ENCODE measurements at regions not wholly inside any gene's neighbourhood (a gene's known extent, or its start where the extent isn't known, plus 50 kb on each side); places are given as distances from the start of the nearest gene placed in this dataset.

- in situ Hi-C loops (cut with MboI; ENCODE audit: low sequenced_read_pairs), result no loop called here
Observed at GRCh38 chr2:8271461-8271860, 410.4 kb upstream of the ID2 start.

- in situ Hi-C loops (cut with MboI; ENCODE audit: low sequenced_read_pairs), result no loop called here
Observed at GRCh38 chr2:8276026-8276425, 405.8 kb upstream of the ID2 start.

GRCh38 chr2:8277921-8278571 lies 403.8 kb upstream of the ID2 start:
- in situ Hi-C loops (cut with MboI; ENCODE audit: low sequenced_read_pairs), result no loop called here

GRCh38 chr2:8278709-8279354 lies 403.0 kb upstream of the ID2 start:
- in situ Hi-C loops (cut with MboI; ENCODE audit: low sequenced_read_pairs), result no loop called here

GRCh38 chr2:8279506-8279905 lies 402.4 kb upstream of the ID2 start:
- in situ Hi-C loops (cut with MboI; ENCODE audit: low sequenced_read_pairs), result no loop called here

GRCh38 chr2:8281234-8281633 lies 400.6 kb upstream of the ID2 start:
- in situ Hi-C loops (cut with MboI; ENCODE audit: low sequenced_read_pairs), result no loop called here

- in situ Hi-C loops (cut with MboI; ENCODE audit: low sequenced_read_pairs), result no loop called here
Observed at GRCh38 chr2:8281950-8282857, 399.7 kb upstream of the ID2 start.

GRCh38 chr2:8282858-8283252 lies 399.0 kb upstream of the ID2 start:
- in situ Hi-C loops (cut with MboI; ENCODE audit: low sequenced_read_pairs), result no loop called here

GRCh38 chr2:8285081-8285480 lies 396.8 kb upstream of the ID2 start:
- in situ Hi-C loops (cut with MboI; ENCODE audit: low sequenced_read_pairs), result no loop called here

GRCh38 chr2:8285898-8286297 lies 396.0 kb upstream of the ID2 start:
- in situ Hi-C loops (cut with MboI; ENCODE audit: low sequenced_read_pairs), result no loop called here

GRCh38 chr2:8288206-8288605 lies 393.6 kb upstream of the ID2 start:
- in situ Hi-C loops (cut with MboI; ENCODE audit: low sequenced_read_pairs), result no loop called here

- in situ Hi-C loops (cut with MboI; ENCODE audit: low sequenced_read_pairs), result no loop called here
Observed at GRCh38 chr2:8289111-8289510, 392.7 kb upstream of the ID2 start.

- in situ Hi-C loops (cut with MboI; ENCODE audit: low sequenced_read_pairs), result no loop called here
Observed at GRCh38 chr2:8290771-8291352, 391.0 kb upstream of the ID2 start.

GRCh38 chr2:8296306-8296705 lies 385.6 kb upstream of the ID2 start:
- in situ Hi-C loops (cut with MboI; ENCODE audit: low sequenced_read_pairs), result no loop called here

- in situ Hi-C loops (cut with MboI; ENCODE audit: low sequenced_read_pairs), result no loop called here
Observed at GRCh38 chr2:8297376-8298231, 384.3 kb upstream of the ID2 start.

- in situ Hi-C loops (cut with MboI; ENCODE audit: low sequenced_read_pairs), result no loop called here
Observed at GRCh38 chr2:8298783-8299182, 383.1 kb upstream of the ID2 start.

GRCh38 chr2:8300216-8300615 lies 381.6 kb upstream of the ID2 start:
- in situ Hi-C loops (cut with MboI; ENCODE audit: low sequenced_read_pairs), result no loop called here

GRCh38 chr2:8300905-8301304 lies 381.0 kb upstream of the ID2 start:
- in situ Hi-C loops (cut with MboI; ENCODE audit: low sequenced_read_pairs), result no loop called here

GRCh38 chr2:8303322-8303832 lies 378.5 kb upstream of the ID2 start:
- in situ Hi-C loops (cut with MboI; ENCODE audit: low sequenced_read_pairs), result no loop called here
